OCI-LY1 (cell line): ENCODE measurements at regions not wholly inside any gene's neighbourhood (a gene's known extent, or its start where the extent isn't known, plus 50 kb on each side); places are given as distances from the start of the nearest gene placed in this dataset.
"Not testable (repeated sequence)": the region's sequence is repeated elsewhere in the genome, so short reads cannot be mapped to it uniquely, and the experiment has no call there.

Source experiments
- H2AFZ ChIP-seq: fragments of 200-600 bp; sonication (generic), shearing (Covaris generic); 2 replicates; pipeline ENCODE4 v1.6.0; 2014; ENCODE audit warnings: antibody characterized with exemption, mild to moderate bottlenecking, low read length
- H3F3A ChIP-seq: fragments of 200-600 bp; sonication (generic), shearing (Covaris generic); 2 replicates; pipeline ENCODE4 v1.6.0; 2014; ENCODE audit warnings: mild to moderate bottlenecking, antibody characterized with exemption, low read length, moderate library complexity; ENCODE audit not compliant: insufficient read depth
- H3K27ac ChIP-seq: fragments of 200-600 bp; sonication (generic); 2 replicates; pipeline ENCODE4 v1.5.1; 2014; ENCODE audit warnings: low read length, mixed run types, mild to moderate bottlenecking, low read depth; ENCODE audit not compliant: poor library complexity, severe bottlenecking
- H3K27me3 ChIP-seq: fragments of 200-600 bp; sonication (generic); 2 replicates; pipeline ENCODE4 v1.6.0; 2014; ENCODE audit warnings: antibody characterized with exemption, mild to moderate bottlenecking, low read length, moderate library complexity; ENCODE audit not compliant: insufficient read depth
- H3K36me3 ChIP-seq: fragments of 200-600 bp; sonication (generic); 2 replicates; pipeline ENCODE4 v1.6.1; 2014; ENCODE audit warnings: mild to moderate bottlenecking, antibody characterized with exemption, low read length, moderate library complexity, mixed read lengths; ENCODE audit not compliant: insufficient read depth
- H3K4me1 ChIP-seq: fragments of 200-600 bp; sonication (generic); 2 replicates; pipeline ENCODE4 v1.5.1; 2014; ENCODE audit warnings: mild to moderate bottlenecking, low read length, moderate library complexity; ENCODE audit not compliant: insufficient read depth, severe bottlenecking
- H3K4me2 ChIP-seq: fragments of 200-600 bp; sonication (generic), shearing (Covaris generic); 2 replicates; pipeline ENCODE4 v1.6.1; 2014; ENCODE audit warnings: low read length
- H3K4me3 ChIP-seq: fragments of 200-600 bp; sonication (generic); 2 replicates; pipeline ENCODE4 v1.5.1; 2014; ENCODE audit warnings: low read length, low read depth, mild to moderate bottlenecking, mixed read lengths; ENCODE audit not compliant: poor library complexity, severe bottlenecking
- H3K79me2 ChIP-seq: fragments of 200-600 bp; shearing (Covaris generic); 2 replicates; pipeline ENCODE4 v1.6.1; 2016; ENCODE audit warnings: mixed run types, low read length, mixed read lengths; ENCODE audit not compliant: insufficient read depth
- H3K9ac ChIP-seq: fragments of 200-600 bp; sonication (generic), shearing (Covaris generic); 2 replicates; pipeline ENCODE4 v1.6.1; 2014; ENCODE audit warnings: mild to moderate bottlenecking, low read length, mixed read lengths
- H3K9me2 ChIP-seq: fragments of 200-600 bp; sonication (generic), shearing (Covaris generic); 2 replicates; pipeline ENCODE4 v1.6.1; 2014; ENCODE audit warnings: low read depth, mild to moderate bottlenecking, low read length, mixed read lengths
- H3K9me3 ChIP-seq: fragments of 200-600 bp; shearing (Covaris generic); 2 replicates; pipeline ENCODE4 v1.6.1; 2014; ENCODE audit warnings: low read length, mixed read lengths
- H4K20me1 ChIP-seq: fragments of 200-600 bp; sonication (generic), shearing (Covaris generic); 2 replicates; pipeline ENCODE4 v1.6.0; 2016; ENCODE audit warnings: mild to moderate bottlenecking, low read length; ENCODE audit not compliant: insufficient read depth
- CTCF ChIP-seq: fragments of 200-600 bp; sonication (generic), shearing (Covaris generic); IDR thresholded peaks from 2 replicates; pipeline ENCODE4 v1.5.1; 2017; ENCODE audit warnings: mild to moderate bottlenecking, antibody characterized with exemption, low read length, moderate library complexity, mixed read lengths
- EZH2 ChIP-seq: fragments of 200-600 bp; sonication (generic), shearing (Covaris generic); IDR thresholded peaks from 2 replicates; pipeline ENCODE4 v1.8.0; 2017; ENCODE audit warnings: borderline replicate concordance, mixed run types, mild to moderate bottlenecking, antibody characterized with exemption, low read length, moderate library complexity, mixed read lengths

DNA sequence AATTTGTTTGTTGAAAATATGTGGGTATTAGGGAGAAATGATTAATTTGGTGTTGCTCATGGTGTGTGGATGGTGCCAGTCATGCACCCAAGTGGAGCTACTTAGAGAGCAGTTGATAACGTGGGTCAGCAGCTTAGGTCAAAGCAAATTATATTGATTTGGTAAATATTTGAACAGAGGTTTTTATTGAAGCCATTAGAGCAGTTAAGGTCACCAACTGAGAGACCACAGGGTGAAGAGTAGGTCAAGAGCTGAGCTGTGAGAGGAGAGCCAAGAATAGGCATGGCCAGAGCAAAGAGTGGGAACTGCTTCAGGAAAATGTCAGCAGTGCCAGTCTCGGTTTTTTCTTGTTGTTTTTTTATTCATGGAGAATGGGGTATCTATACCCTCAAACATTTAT lies 97.9 kb downstream of the TMEM168 start:
- no peaks in the 10 kb centered on the region for H3F3A ChIP-seq
- TF ChIP-seq CTCF, result no peak
- TF ChIP-seq EZH2, result no peak
- H3K27ac ChIP-seq, result no peak overlapping the region
- no peaks in the 10 kb centered on the region for H3K9me3 ChIP-seq
- no peaks in the 10 kb centered on the region for H4K20me1 ChIP-seq
- H3K4me2 ChIP-seq, result no peak overlapping the region
- no peaks in the 10 kb centered on the region for H3K9me2 ChIP-seq
- H3K4me1 ChIP-seq, result no peaks in the 10 kb centered on the region
- H3K79me2 ChIP-seq, result no peaks in the 10 kb centered on the region
- no peak overlapping the region for H3K4me3 ChIP-seq
- H3K27me3 ChIP-seq, result no peaks in the 10 kb centered on the region
- no peaks in the 10 kb centered on the region for H3K36me3 ChIP-seq
- H2AFZ ChIP-seq, result no peak overlapping the region
- H3K9ac ChIP-seq, result no peak overlapping the region

GRCh38 chr7:112697211-112697610 lies 93.0 kb downstream of the TMEM168 start:
- not testable (repeated sequence) for H3K4me2 ChIP-seq, H3K4me1 ChIP-seq, H3K9me3 ChIP-seq, H4K20me1 ChIP-seq, H3K9me2 ChIP-seq, H3F3A ChIP-seq, H3K36me3 ChIP-seq, H3K4me3 ChIP-seq, H3K27ac ChIP-seq, H2AFZ ChIP-seq, H3K9ac ChIP-seq, H3K27me3 ChIP-seq, H3K79me2 ChIP-seq

GRCh38 chr7:112699725-112700513 lies 90.3 kb downstream of the TMEM168 start:
- Histone ChIP-seq H3K9me2 (no peaks in the 10 kb centered on the region), H3K4me2 (no peak overlapping the region), H3F3A (no peaks in the 10 kb centered on the region), H3K4me1 (no peaks in the 10 kb centered on the region), H3K36me3 (no peaks in the 10 kb centered on the region), H3K4me3 (no peak overlapping the region), H3K79me2 (no peaks in the 10 kb centered on the region), H2AFZ (no peak overlapping the region), H3K27ac (no peak overlapping the region), H4K20me1 (no peaks in the 10 kb centered on the region), H3K9ac (no peak overlapping the region), H3K9me3 (no peaks in the 10 kb centered on the region), H3K27me3 (no peaks in the 10 kb centered on the region)
- TF ChIP-seq CTCF (no peak), EZH2 (no peak)

- no peaks in the 10 kb centered on the region for H3K9me2 ChIP-seq
- TF ChIP-seq EZH2 (no peak), CTCF (no peak)
- H3K4me3 ChIP-seq, result no peak overlapping the region
- H3K9me3 ChIP-seq, result no peaks in the 10 kb centered on the region
- no peak overlapping the region for H2AFZ ChIP-seq
- no peaks in the 10 kb centered on the region for H4K20me1 ChIP-seq
- no peaks in the 10 kb centered on the region for H3K36me3 ChIP-seq
- H3F3A ChIP-seq, result no peaks in the 10 kb centered on the region
- H3K4me2 ChIP-seq, result no peak overlapping the region
- H3K79me2 ChIP-seq, result no peaks in the 10 kb centered on the region
- no peaks in the 10 kb centered on the region for H3K27me3 ChIP-seq
- H3K4me1 ChIP-seq, result no peaks in the 10 kb centered on the region
- H3K9ac ChIP-seq, result no peak overlapping the region
- H3K27ac ChIP-seq, result no peak overlapping the region
Observed at GRCh38 chr7:112701456-112701855, 88.7 kb downstream of the TMEM168 start.
